Heart left ventricle (tissue), 16 donors: ENCODE measurements at regions not wholly inside any gene's neighbourhood (a gene's known extent, or its start where the extent isn't known, plus 50 kb on each side); places are given as distances from the start of the nearest gene placed in this dataset.

Experiments used
- ATAC-seq, 4 donors: fragments of 200-7000 bp; cut with Tn5 transposase; one replicate each; pipeline ENCODE4 v1.9.1; 2020 to 2022; ENCODE audit warnings: moderate library complexity in 4 of 4, mild to moderate bottlenecking in 3 of 4, moderate number of reproducible peaks in 1 of 4
- DNase-seq, 5 donors: peaks; one replicate each; pipeline ENCODE4 v3.0.0-alpha.2; 2020
- H3K27ac ChIP-seq, 12 donors: fragments of 200-600 bp; sonication (generic) in 4 of 12; one replicate each; pipeline versions ENCODE4 v1.5.0 to v1.8.0; 2016 to 2022; ENCODE audit warnings: mild to moderate bottlenecking in 2 of 12
- H3K27me3 ChIP-seq, 9 donors: fragments of 200-600 bp; sonication (generic) in 2 of 9; one replicate each; pipeline versions ENCODE4 v1.5.1 to v1.8.0; 2016 to 2022; ENCODE audit warnings: mild to moderate bottlenecking in 3 of 9
- H3K36me3 ChIP-seq, 9 donors: fragments of 200-600 bp; sonication (generic) in 2 of 9; one replicate each; pipeline versions ENCODE4 v1.5.0 to v1.8.0; 2018 to 2022; ENCODE audit warnings: mild to moderate bottlenecking in 2 of 9
- H3K4me1 ChIP-seq, 12 donors: fragments of 200-600 bp; sonication (generic) in 4 of 12; one replicate each; pipeline versions ENCODE4 v1.5.0 to v1.8.0; 2016 to 2022; ENCODE audit warnings: mild to moderate bottlenecking in 3 of 12
- H3K4me3 ChIP-seq, 12 donors: fragments of 200-600 bp; sonication (generic) in 4 of 12; one replicate each; pipeline versions ENCODE4 v1.5.0 to v1.8.0; 2017 to 2022; ENCODE audit warnings: mild to moderate bottlenecking in 9 of 12, moderate library complexity in 4 of 12
- H3K9me3 ChIP-seq, 12 donors: fragments of 200-600 bp; sonication (generic) in 4 of 12; one replicate each; pipeline versions ENCODE4 v1.5.0 to v1.8.0; 2016 to 2022; ENCODE audit warnings: mild to moderate bottlenecking in 1 of 12
- POLR2A ChIP-seq, 2 donors: fragments of 450-650 bp; IDR thresholded peaks; one replicate each; pipeline ENCODE4 v1.6.1; 2017; ENCODE audit warnings: antibody characterized with exemption in 2 of 2, mild to moderate bottlenecking in 2 of 2, moderate library complexity in 2 of 2
- WGBS, 4 donors: extraction: QIAGEN DNeasy Blood & Tissue Kit in 2 of 4; methylation state at CpG; one replicate each; pipeline versions ENCODE4 v1.1.5 to v1.1.7; 2013 to 2018; 5-methylcytosine and 5-hydroxymethylcytosine counted together
- intact Hi-C, 10 donors: fragments of 100-400 bp; cut with DNase I; formaldehyde crosslinking; loops; one replicate each; pipeline versions ENCODE4 v1.11.1 to v1.14.2; 2022
- TF ChIP-seq, protein P1 (sequence below), 12 donors: fragments of 200-600 bp; sonication (generic) in 4 of 12; IDR thresholded peaks; one replicate each; pipeline versions ENCODE4 v1.5.0 to v1.8.0; 2018 to 2022; ENCODE audit warnings: antibody characterized with exemption in 12 of 12, mild to moderate bottlenecking in 5 of 12
- donor health status: ischemic (EF 13 %, LVEDD 7.1; RV severe dilation, severe dysfunction).
- donor health status: healthy with polysubstance abuse.
- donor health status: DM: no; HTN: yes; CAD: no.
- donor health status: DM: no; HTN: no; CAD: no.
- donor health status: ischemic (EF 25% LVEDD 6.9; RV normal size, moderate dysfunction).
- donor health status: ischemic (EF 25% LVEDD 5.7; RV mildly dilated, moderate dysfunction).
- donor health status: healthy.
- donor health status: DM: yes; HTN: yes; CAD: no.
- donor health status: ischemic (EF 35%, LVEDD 5.7; RV mildly dilated, moderate dysfunction).
- donor health status: nonischemic (EF 11% LVEDD 7.7; RV severe dilation, severe dysfunction).
- donor health status: DM: yes; HTN: yes; CAD: no.
- donor health status: PGD.
- donor health status: ischemic (EF 29% LVEDD 5.4; RV normal size, mild dysfunction).
- donor health status: nonischemic (EF 23%, LVEDD 6.1; RV moderate dilation, normal function).

DNA sequence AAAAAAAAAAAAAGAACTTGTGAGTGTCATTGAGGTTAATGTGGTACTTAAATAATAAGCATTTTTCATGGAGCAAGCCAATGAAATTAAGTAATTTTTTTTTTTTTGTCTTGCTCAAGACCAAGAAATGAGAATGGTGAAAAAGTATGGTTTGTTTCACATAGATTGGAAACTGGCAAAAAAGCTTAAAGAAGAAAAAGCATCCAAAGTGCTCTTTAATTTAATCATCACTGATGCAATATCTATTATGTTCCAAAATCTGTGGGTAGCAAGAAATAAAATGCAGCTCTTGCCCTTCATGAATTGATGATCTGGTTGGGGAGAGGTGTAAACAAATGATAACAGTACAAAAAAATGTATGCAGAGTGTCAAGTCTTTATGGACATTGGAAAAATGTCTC, 980.6 kb downstream of the REEP3 start:
- intact Hi-C loops: no loop called here
- ATAC-seq (no peak), DNase-seq (no peak)
- Histone ChIP-seq H3K4me1 (no peaks in the 10 kb centered on the region), H3K36me3 (no peaks in the 10 kb centered on the region), H3K4me3 (no peak overlapping the region), H3K27me3 (no peaks in the 10 kb centered on the region), H3K27ac (no peak overlapping the region), H3K9me3 (no peaks in the 10 kb centered on the region)
- TF ChIP-seq POLR2A (IDR thresholded peaks at IDR 0.05): no peak
- TF ChIP-seq, protein P1, sequence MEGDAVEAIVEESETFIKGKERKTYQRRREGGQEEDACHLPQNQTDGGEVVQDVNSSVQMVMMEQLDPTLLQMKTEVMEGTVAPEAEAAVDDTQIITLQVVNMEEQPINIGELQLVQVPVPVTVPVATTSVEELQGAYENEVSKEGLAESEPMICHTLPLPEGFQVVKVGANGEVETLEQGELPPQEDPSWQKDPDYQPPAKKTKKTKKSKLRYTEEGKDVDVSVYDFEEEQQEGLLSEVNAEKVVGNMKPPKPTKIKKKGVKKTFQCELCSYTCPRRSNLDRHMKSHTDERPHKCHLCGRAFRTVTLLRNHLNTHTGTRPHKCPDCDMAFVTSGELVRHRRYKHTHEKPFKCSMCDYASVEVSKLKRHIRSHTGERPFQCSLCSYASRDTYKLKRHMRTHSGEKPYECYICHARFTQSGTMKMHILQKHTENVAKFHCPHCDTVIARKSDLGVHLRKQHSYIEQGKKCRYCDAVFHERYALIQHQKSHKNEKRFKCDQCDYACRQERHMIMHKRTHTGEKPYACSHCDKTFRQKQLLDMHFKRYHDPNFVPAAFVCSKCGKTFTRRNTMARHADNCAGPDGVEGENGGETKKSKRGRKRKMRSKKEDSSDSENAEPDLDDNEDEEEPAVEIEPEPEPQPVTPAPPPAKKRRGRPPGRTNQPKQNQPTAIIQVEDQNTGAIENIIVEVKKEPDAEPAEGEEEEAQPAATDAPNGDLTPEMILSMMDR (IDR thresholded peaks at IDR 0.05): no peak

DNA sequence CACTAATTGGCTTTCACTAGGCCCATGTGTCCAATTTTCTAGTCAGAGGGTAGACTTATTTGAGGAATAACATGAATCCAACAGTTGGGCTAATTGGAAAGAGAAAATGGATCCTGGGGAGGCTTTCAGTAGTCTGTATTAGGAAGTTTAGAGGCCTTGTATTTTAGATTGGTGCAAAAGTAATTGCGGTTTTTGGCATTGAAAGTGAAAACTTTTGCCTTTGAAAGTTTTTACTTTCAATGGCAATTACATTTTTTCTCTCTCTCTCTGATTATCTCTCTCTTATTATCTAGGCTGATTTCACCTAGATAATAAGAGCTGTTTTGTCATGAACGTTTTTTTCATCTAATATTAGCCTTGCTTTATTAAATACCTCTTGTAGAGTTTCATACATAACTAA, 981.7 kb downstream of the REEP3 start:
- WGBS, 4 donors: 69 to 77% (median 72%) methylated on average over 2 of the region's 2 CpGs
- Histone ChIP-seq H3K4me1 (no peaks in the 10 kb centered on the region), H3K4me3 (no peak overlapping the region), H3K27me3 (no peaks in the 10 kb centered on the region), H3K9me3 (no peaks in the 10 kb centered on the region), H3K27ac (no peak overlapping the region), H3K36me3 (no peaks in the 10 kb centered on the region)
- ATAC-seq (no peak), DNase-seq (no peak)
- TF ChIP-seq POLR2A (IDR thresholded peaks at IDR 0.05): no peak
- TF ChIP-seq, protein P1 (IDR thresholded peaks at IDR 0.05): no peak
- intact Hi-C loops: no loop called here

DNA sequence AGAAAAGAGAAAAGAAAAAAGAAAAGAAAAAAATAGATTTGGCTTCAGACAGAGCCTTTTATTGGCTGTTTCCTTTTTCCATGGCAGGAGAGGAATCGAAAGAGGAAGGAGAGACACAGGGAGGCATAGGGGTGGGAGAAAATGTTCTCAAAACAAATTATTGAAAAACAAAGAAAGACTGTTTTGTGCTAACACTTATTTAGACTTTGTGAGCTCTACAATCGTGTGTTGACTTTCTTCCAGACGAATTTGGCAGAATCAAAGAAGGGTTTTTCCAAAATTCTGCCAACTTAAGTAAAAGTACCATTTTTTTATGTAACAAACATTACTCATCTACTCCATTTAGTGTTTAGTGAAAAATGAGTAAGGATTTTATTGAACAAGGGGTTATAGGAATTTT, 982.2 kb downstream of the REEP3 start:
- Histone ChIP-seq H3K9me3 (no peaks in the 10 kb centered on the region), H3K4me1 (no peaks in the 10 kb centered on the region), H3K27ac (no peak overlapping the region), H3K27me3 (no peaks in the 10 kb centered on the region), H3K4me3 (no peak overlapping the region), H3K36me3 (no peaks in the 10 kb centered on the region)
- ATAC-seq (no peak), DNase-seq (no peak)
- WGBS, 4 donors: 56 to 71% (median 62%) methylated on average over 3 of the region's 3 CpGs
- TF ChIP-seq, protein P1 (IDR thresholded peaks at IDR 0.05): no peak
- TF ChIP-seq POLR2A (IDR thresholded peaks at IDR 0.05): no peak
- intact Hi-C loops: no loop called here

DNA sequence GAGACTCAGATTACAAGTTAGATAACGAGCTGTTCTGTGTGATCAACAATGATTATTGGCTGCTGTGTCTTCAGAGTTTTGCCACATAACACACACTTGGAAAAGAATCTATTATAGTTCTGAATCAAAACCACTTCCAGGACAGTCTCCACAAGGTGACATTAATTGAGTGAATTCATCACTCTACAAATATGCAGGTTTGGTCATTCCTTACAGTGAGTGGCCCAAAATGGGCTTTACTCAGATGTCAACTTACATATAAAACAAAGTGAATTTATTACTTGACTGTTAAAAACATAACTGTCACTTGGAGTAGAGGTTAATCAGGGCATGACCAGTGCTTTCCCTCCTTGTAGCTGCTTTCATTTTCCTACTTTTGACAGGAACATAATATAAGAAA, 984.3 kb downstream of the REEP3 start:
- DNase-seq (no peak), ATAC-seq (no peak)
- H3K27me3 ChIP-seq: no peaks in the 10 kb centered on the region
- H3K9me3 ChIP-seq: no peaks in the 10 kb centered on the region
- no peaks in the 10 kb centered on the region for H3K36me3 ChIP-seq
- WGBS, 4 donors: 60 to 72% (median 63%) methylated on average over 1 of the region's 1 CpG
- no peak overlapping the region for H3K4me3 ChIP-seq
- intact Hi-C loops: no loop called here
- H3K4me1 ChIP-seq: no peaks in the 10 kb centered on the region
- TF ChIP-seq POLR2A (IDR thresholded peaks at IDR 0.05): no peak
- TF ChIP-seq, protein P1 (IDR thresholded peaks at IDR 0.05): no peak
- no peak overlapping the region for H3K27ac ChIP-seq
